SK-N-SH (cell line): ENCODE measurements at regions not wholly inside any gene's neighbourhood (a gene's known extent, or its start where the extent isn't known, plus 50 kb on each side); places are given as distances from the start of the nearest gene placed in this dataset.
A peak's percentile ranks its signal among the peaks of the same experiment; 100 is the strongest.

Experiments used
- CTCF ChIA-PET: fragments of 300-600, 350-600 bp; formaldehyde crosslinking; extraction: SDS; loops from one replicate; lab custom pipeline; 2021; lab: Yijun Ruan, JAX
- POLR2A ChIA-PET: fragments of 350-600 bp; sonication (Branson Sonifier 250); formaldehyde crosslinking; extraction: SDS; loops from one replicate; lab custom pipeline; 2020; ENCODE audit warnings: antibody characterized with exemption, inconsistent platforms; lab: Yijun Ruan, JAX
- DNase-seq: peaks from one replicate; pipeline ENCODE4 v3.0.0; 2012
- H2AFZ ChIP-seq: fragments of 200-600 bp; sonication (generic); 2 replicates; pipeline ENCODE4 v1.8.1; 2016; ENCODE audit warnings: antibody characterized with exemption, mild to moderate bottlenecking, low read depth
- H3F3A ChIP-seq: fragments of 200-600 bp; sonication (generic); replicated peaks from 2 replicates; pipeline ENCODE3; 2016; ENCODE audit warnings: antibody characterized with exemption, mild to moderate bottlenecking; ENCODE audit not compliant: insufficient read depth
- H3K27ac ChIP-seq, 2 experiments: fragments of 200-500 bp in 1 of 2; fragments of 200-600 bp in 1 of 2; sonication (Bioruptor generic) in 1 of 2; sonication (generic), shearing (Covaris generic) in 1 of 2; 2 replicates each; pipeline versions ENCODE4 v1.5.1 to v1.6.1; 2014 to 2016; ENCODE audit warnings: low read depth in 2 of 2, inconsistent platforms in 1 of 2, low read length in 1 of 2, mild to moderate bottlenecking in 1 of 2, mixed read lengths in 1 of 2
- H3K27me3 ChIP-seq: fragments of 200-600 bp; sonication (generic), shearing (Covaris generic); 2 replicates; pipeline ENCODE4 v1.6.1; 2016; ENCODE audit warnings: mixed run types; ENCODE audit not compliant: insufficient read depth
- H3K36me3 ChIP-seq, 2 experiments: fragments of 200-500 bp in 1 of 2; fragments of 200-600 bp in 1 of 2; sonication (Bioruptor generic) in 1 of 2; sonication (generic) in 1 of 2; replicated peaks in 1 of 2; 2 replicates each; pipeline versions ENCODE3 to v1.5.1; 2014 to 2016; ENCODE audit warnings: low read length in 1 of 2, mild to moderate bottlenecking in 1 of 2; ENCODE audit not compliant: insufficient read depth in 2 of 2, control insufficient read depth in 1 of 2
- H3K4me1 ChIP-seq, 2 experiments: fragments of 200-500 bp in 1 of 2; fragments of 200-600 bp in 1 of 2; sonication (Bioruptor generic) in 1 of 2; sonication (generic), shearing (Covaris generic) in 1 of 2; 2 replicates each; pipeline versions ENCODE4 v1.5.1 to v1.6.1; 2014 to 2016; ENCODE audit warnings: low read depth in 1 of 2, low read length in 1 of 2, mixed run types in 1 of 2; ENCODE audit not compliant: insufficient read depth in 2 of 2, control insufficient read depth in 1 of 2
- H3K4me2 ChIP-seq: fragments of 200-600 bp; sonication (generic), shearing (Covaris generic); 2 replicates; pipeline ENCODE4 v1.6.1; 2017; ENCODE audit warnings: mixed run types
- H3K4me3 ChIP-seq, 2 experiments: fragments of 200-500 bp in 1 of 2; fragments of 200-600 bp in 1 of 2; sonication (Bioruptor generic) in 1 of 2; sonication (generic), shearing (Covaris generic) in 1 of 2; 2 replicates each; pipeline versions ENCODE4 v1.5.1 to v1.8.1; 2014 to 2016; ENCODE audit warnings: low read depth in 2 of 2, inconsistent platforms in 1 of 2, low read length in 1 of 2, mild to moderate bottlenecking in 1 of 2, mixed read lengths in 1 of 2, moderate library complexity in 1 of 2
- H3K79me2 ChIP-seq: fragments of 200-600 bp; sonication (generic); 2 replicates; pipeline ENCODE4 v1.8.1; 2017; ENCODE audit warnings: mild to moderate bottlenecking; ENCODE audit not compliant: insufficient read depth
- H3K9ac ChIP-seq: fragments of 200-600 bp; sonication (generic); 2 replicates; pipeline ENCODE4 v1.6.1; 2017; ENCODE audit warnings: mixed run types
- H3K9me2 ChIP-seq: fragments of 200-600 bp; sonication (generic); 2 replicates; pipeline ENCODE4 v1.6.1; 2017; ENCODE audit warnings: mixed run types
- H3K9me3 ChIP-seq: fragments of 200-600 bp; sonication (generic); 2 replicates; pipeline ENCODE4 v1.6.1; 2017; ENCODE audit warnings: mixed run types, mild to moderate bottlenecking, moderate library complexity
- H4K20me1 ChIP-seq: fragments of 200-600 bp; sonication (generic); 2 replicates; pipeline ENCODE4 v1.6.1; 2017; ENCODE audit warnings: mild to moderate bottlenecking, mixed run types; ENCODE audit not compliant: insufficient read depth
- EZH2phosphoT487 ChIP-seq: fragments of 200-600 bp; sonication (generic); IDR thresholded peaks from 2 replicates; pipeline ENCODE4 v1.6.1; 2017; ENCODE audit warnings: low read depth, mixed run types, mild to moderate bottlenecking, antibody characterized with exemption, moderate library complexity, borderline replicate concordance
- FOSL2 ChIP-seq: IDR thresholded peaks from 2 replicates; pipeline ENCODE4 v1.4.0; 2012; ENCODE audit warnings: low read depth, mild to moderate bottlenecking, moderate library complexity, borderline replicate concordance
- GATA2 ChIP-seq: sonication (generic); formaldehyde crosslinking; IDR thresholded peaks from 2 replicates; pipeline ENCODE4 v1.5.0; 2020; ENCODE audit warnings: mild to moderate bottlenecking, missing genetic modification reagents
- NFIC ChIP-seq: IDR thresholded peaks from 2 replicates; pipeline ENCODE4 v1.4.0; 2012; ENCODE audit warnings: borderline replicate concordance
- SIN3A ChIP-seq: IDR thresholded peaks from 2 replicates; pipeline ENCODE4 v1.6.1; 2012; ENCODE audit warnings: low read depth, mild to moderate bottlenecking, low read length, moderate library complexity, borderline replicate concordance
- SMC3 ChIP-seq: IDR thresholded peaks from 2 replicates; pipeline ENCODE4 v1.6.1; 2012; ENCODE audit warnings: low read depth, low read length, improper control_type of control experiment
- TCF12 ChIP-seq: IDR thresholded peaks from 2 replicates; pipeline ENCODE4 v1.4.0; 2012
- TEAD4 ChIP-seq: IDR thresholded peaks from 2 replicates; pipeline ENCODE4 v1.4.0; 2012; ENCODE audit warnings: mild to moderate bottlenecking, borderline replicate concordance; ENCODE audit not compliant: insufficient read depth
- WGBS: methylation state at CpG from one replicate; pipeline ENCODE4 v1.1.6; 2017; ENCODE audit warnings: low lambda C conversion rate; 5-methylcytosine and 5-hydroxymethylcytosine counted together
- TF ChIP-seq, protein P1 (sequence below): IDR thresholded peaks from 2 replicates; pipeline ENCODE4; 2012
- TF ChIP-seq, protein P2 (sequence below): IDR thresholded peaks from 2 replicates; pipeline ENCODE4 v1.4.0; 2012; ENCODE audit warnings: low read depth, borderline replicate concordance
- TF ChIP-seq, protein P3 (sequence below): IDR thresholded peaks from 2 replicates; pipeline ENCODE4 v1.4.0; 2012; ENCODE audit warnings: low read depth, borderline replicate concordance
- TF ChIP-seq, protein P4 (sequence below): fragments of 200-600 bp; sonication (generic); IDR thresholded peaks from 2 replicates; pipeline ENCODE4 v1.6.1; 2017; ENCODE audit warnings: antibody characterized with exemption, mild to moderate bottlenecking, moderate library complexity

DNA sequence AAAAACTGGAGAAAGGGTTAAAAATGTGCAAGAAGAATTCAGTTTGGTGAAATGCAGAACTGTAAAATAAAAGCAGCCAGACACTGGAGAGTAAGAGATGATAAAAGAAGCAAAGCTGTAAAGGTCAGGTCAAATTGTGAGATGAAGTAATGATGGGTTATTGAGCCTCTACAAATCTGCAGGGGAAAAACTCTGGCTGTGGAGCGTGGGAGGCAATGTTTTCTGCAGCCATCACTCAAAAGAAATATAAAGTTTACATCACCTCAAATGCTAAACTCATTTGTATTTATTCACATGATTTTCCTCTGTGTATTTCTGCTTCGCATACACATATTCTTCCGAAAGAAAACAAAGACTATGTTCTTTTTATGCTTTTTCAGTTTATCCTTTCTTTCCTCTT is 158.8 kb upstream of the GPR149 start (continued):
- TF ChIP-seq SIN3A, result no peak

DNA sequence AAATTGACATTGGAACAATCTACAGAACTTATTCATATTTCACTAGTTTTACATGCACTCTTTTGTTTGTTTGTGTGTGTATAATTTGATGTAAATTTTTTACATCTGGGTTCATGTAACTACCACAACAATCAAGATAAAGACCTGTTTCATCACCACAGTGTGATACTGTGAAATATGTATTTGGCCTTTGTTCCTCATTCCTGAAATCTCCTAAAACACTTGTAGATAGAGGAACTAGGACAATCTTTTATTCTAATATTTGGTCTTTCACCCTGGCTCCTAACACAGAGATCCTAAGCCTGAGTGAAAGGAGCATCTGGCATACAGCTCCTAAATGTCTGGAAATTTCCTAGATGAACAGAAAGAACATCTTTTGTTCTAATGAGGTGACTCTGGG is 155.0 kb upstream of the GPR149 start:
- Histone ChIP-seq H2AFZ (no peak overlapping the region), H3K9me2 (no peaks in the 10 kb centered on the region), H4K20me1 (no peaks in the 10 kb centered on the region), H3K27me3 (no peaks in the 10 kb centered on the region; the same call in 1 of the 2 replicates), H3K4me1 (no peaks in the 10 kb centered on the region), H3F3A (no peaks in the 10 kb centered on the region), H3K9ac (no peak overlapping the region), H3K9me3 (no peaks in the 10 kb centered on the region)
- DNase-seq, result no peak
- CTCF ChIA-PET, result no interaction called here
- TF ChIP-seq SIN3A (no peak), GATA2 (CRISPR knock-in tag) (no peak), NFIC (no peak), TCF12 (no peak), TEAD4 (no peak), EZH2phosphoT487 (no peak), SMC3 (no peak), FOSL2 (no peak)
- TF ChIP-seq, protein P1, sequence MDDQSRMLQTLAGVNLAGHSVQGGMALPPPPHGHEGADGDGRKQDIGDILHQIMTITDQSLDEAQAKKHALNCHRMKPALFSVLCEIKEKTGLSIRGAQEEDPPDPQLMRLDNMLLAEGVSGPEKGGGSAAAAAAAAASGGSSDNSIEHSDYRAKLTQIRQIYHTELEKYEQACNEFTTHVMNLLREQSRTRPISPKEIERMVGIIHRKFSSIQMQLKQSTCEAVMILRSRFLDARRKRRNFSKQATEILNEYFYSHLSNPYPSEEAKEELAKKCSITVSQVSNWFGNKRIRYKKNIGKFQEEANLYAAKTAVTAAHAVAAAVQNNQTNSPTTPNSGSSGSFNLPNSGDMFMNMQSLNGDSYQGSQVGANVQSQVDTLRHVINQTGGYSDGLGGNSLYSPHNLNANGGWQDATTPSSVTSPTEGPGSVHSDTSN, result no peak
- TF ChIP-seq, protein P2, sequence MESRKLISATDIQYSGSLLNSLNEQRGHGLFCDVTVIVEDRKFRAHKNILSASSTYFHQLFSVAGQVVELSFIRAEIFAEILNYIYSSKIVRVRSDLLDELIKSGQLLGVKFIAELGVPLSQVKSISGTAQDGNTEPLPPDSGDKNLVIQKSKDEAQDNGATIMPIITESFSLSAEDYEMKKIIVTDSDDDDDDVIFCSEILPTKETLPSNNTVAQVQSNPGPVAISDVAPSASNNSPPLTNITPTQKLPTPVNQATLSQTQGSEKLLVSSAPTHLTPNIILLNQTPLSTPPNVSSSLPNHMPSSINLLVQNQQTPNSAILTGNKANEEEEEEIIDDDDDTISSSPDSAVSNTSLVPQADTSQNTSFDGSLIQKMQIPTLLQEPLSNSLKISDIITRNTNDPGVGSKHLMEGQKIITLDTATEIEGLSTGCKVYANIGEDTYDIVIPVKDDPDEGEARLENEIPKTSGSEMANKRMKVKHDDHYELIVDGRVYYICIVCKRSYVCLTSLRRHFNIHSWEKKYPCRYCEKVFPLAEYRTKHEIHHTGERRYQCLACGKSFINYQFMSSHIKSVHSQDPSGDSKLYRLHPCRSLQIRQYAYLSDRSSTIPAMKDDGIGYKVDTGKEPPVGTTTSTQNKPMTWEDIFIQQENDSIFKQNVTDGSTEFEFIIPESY, result no peak
- TF ChIP-seq, protein P3, sequence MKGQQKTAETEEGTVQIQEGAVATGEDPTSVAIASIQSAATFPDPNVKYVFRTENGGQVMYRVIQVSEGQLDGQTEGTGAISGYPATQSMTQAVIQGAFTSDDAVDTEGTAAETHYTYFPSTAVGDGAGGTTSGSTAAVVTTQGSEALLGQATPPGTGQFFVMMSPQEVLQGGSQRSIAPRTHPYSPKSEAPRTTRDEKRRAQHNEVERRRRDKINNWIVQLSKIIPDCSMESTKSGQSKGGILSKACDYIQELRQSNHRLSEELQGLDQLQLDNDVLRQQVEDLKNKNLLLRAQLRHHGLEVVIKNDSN, result no peak
- TF ChIP-seq, all 33 proteins: peak for 0
- no peak overlapping the region for H3K4me3 ChIP-seq
- no peaks in the 10 kb centered on the region for H3K79me2 ChIP-seq
- no peaks in the 10 kb centered on the region for H3K36me3 ChIP-seq
- H3K27ac ChIP-seq, result no peak overlapping the region
- POLR2A ChIA-PET, result no interaction called here
- no peak overlapping the region for H3K4me2 ChIP-seq

DNA sequence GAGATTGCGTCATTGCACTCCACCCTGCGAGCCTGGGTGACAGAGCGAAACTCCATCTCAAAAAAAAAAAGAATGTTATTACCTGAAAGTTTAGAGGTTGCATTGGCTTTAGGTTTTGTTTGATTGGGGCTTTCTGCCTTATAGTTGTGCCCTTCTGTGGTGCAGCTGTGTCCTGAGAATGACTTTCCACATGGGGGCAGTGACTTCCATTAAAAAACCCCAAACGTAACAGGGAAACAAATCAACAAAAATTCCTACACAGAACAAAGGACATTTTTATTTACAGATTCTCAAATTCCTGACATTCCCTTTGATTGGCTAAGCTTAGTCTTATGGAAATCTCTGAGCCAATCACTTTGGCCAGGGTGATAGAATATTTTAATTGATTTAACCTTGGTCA is 154.1 kb upstream of the GPR149 start:
- Histone ChIP-seq H3K36me3 (no peaks in the 10 kb centered on the region), H3K27me3 (no peaks in the 10 kb centered on the region; the same call in 1 of the 2 replicates), H3K4me2 (no peak overlapping the region), H3K9me3 (no peaks in the 10 kb centered on the region), H4K20me1 (no peaks in the 10 kb centered on the region), H3K27ac (no peak overlapping the region), H3K4me3 (no peak overlapping the region), H2AFZ (no peak overlapping the region), H3K79me2 (no peaks in the 10 kb centered on the region), H3F3A (no peaks in the 10 kb centered on the region), H3K4me1 (no peaks in the 10 kb centered on the region), H3K9me2 (no peaks in the 10 kb centered on the region), H3K9ac (no peak overlapping the region)
- ChIA-PET CTCF (no interaction called here), POLR2A (no interaction called here)
- DNase-seq, result no peak
- WGBS, result 37% methylated on average over 4 of the region's 4 CpGs
- no peak for TF ChIP-seq TCF12
- TF ChIP-seq, protein P4, sequence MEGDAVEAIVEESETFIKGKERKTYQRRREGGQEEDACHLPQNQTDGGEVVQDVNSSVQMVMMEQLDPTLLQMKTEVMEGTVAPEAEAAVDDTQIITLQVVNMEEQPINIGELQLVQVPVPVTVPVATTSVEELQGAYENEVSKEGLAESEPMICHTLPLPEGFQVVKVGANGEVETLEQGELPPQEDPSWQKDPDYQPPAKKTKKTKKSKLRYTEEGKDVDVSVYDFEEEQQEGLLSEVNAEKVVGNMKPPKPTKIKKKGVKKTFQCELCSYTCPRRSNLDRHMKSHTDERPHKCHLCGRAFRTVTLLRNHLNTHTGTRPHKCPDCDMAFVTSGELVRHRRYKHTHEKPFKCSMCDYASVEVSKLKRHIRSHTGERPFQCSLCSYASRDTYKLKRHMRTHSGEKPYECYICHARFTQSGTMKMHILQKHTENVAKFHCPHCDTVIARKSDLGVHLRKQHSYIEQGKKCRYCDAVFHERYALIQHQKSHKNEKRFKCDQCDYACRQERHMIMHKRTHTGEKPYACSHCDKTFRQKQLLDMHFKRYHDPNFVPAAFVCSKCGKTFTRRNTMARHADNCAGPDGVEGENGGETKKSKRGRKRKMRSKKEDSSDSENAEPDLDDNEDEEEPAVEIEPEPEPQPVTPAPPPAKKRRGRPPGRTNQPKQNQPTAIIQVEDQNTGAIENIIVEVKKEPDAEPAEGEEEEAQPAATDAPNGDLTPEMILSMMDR, result 0 out of 2 replicates have a peak, but pooled peaks have one; percentile 10
